ENCODE measurements at regions not wholly inside any gene's neighbourhood (a gene's known extent, or its start where the extent isn't known, plus 50 kb on each side); places are given as distances from the start of the nearest gene placed in this dataset.

DNA sequence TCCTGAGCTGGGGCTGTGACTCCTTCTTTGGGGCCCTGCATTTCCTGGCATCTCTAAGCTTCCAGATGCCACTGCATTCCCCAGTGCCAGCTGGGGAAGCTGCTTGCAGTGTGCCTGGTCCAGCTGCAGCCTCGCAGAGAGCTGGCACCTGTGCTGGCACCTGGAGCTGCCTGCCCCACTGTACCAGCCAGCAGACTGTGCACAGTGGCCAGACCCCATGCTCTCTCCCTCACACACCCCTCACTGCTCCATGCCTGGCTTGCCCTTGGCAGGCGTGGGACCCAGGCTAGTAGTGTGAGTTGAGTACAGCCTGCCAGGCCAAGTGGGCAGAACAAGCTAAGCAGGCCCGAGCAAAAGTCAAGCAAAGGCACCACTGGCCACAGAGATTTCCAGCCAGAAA is 327.5 kb downstream of the NDFIP2 start:
- H3K14ac ChIP-seq (replicated peaks; ENCODE audit: low read depth, low read length) = no peak overlapping the region
- intact Hi-C loops (cut with micrococcal nuclease) = no loop called here
- H3K4me2 ChIP-seq (ENCODE audit: low read depth, low read length) = no peak overlapping the region
- H3K4ac ChIP-seq (ENCODE audit: low read depth, low read length) = no peak overlapping the region
- no TSS peak for BruUV-seq (replicated peaks)
- no peak overlapping the region for H4K8ac ChIP-seq (ENCODE audit: low read depth in 2 of 2, low read length in 2 of 2)
- H3K9me3 ChIP-seq (ENCODE audit: control insufficient read depth, insufficient read depth, low read length) = no peaks in the 10 kb centered on the region
- 60% methylated on average over 1 of the region's 3 CpGs; no CpG with 5 or more reads in 1 of the 2 experiments for WGBS, 2 experiments (ENCODE audit: extremely low coverage in 2 of 2, insufficient read length in 1 of 2)
- H3K23ac ChIP-seq (ENCODE audit: low read depth, low read length) = no peak overlapping the region
- ChIA-PET POLR2A (ENCODE audit: unreplicated experiment) (no interaction called here), CTCF (no interaction called here)
- H2BK20ac ChIP-seq (ENCODE audit: low read depth, low read length) = no peak overlapping the region
- H2BK5ac ChIP-seq (ENCODE audit: low read depth, low read length, poor library complexity, severe bottlenecking) = no peak overlapping the region
- no peak overlapping the region for H3K27ac ChIP-seq (ENCODE audit: insufficient read depth, low read length)
- no peaks in the 10 kb centered on the region for H3K36me3 ChIP-seq (ENCODE audit: control insufficient read depth, insufficient read depth, low read length)
- H2AFZ ChIP-seq (replicated peaks; ENCODE audit: low read length, poor library complexity) = no peak overlapping the region
- H2AK9ac ChIP-seq (replicated peaks; ENCODE audit: low read depth, low read length, poor library complexity) = no peak overlapping the region
- H4K20me1 ChIP-seq (ENCODE audit: insufficient read depth, low read length) = no peaks in the 10 kb centered on the region
- peaks cover 7% of the 10 kb centered on the region; the same call in 1 of the 2 replicates for H3K9me1 ChIP-seq (ENCODE audit: insufficient read depth, low read length)
- no peak overlapping the region for H2AK5ac ChIP-seq (ENCODE audit: low read depth, low read length)
- ATAC-seq (ENCODE audit: low read depth) = no peak
- H2BK120ac ChIP-seq (ENCODE audit: low read depth, low read length) = no peak overlapping the region
- H4K5ac ChIP-seq (ENCODE audit: low read depth, low read length) = no peak overlapping the region
- in situ Hi-C loops (cut with MboI; ENCODE audit: low sequenced_read_pairs) = no loop called here
- no peak overlapping the region for H3K56ac ChIP-seq (ENCODE audit: extremely low read depth, insufficient read depth, low read length)
- H3K18ac ChIP-seq (ENCODE audit: low read depth, low read length) = no peak overlapping the region
- H3K9ac ChIP-seq (ENCODE audit: low read depth, low read length) = no peak overlapping the region
- dilution Hi-C loops (cut with HindIII; ENCODE audit: low sequenced_read_pairs, unreplicated experiment) = no loop called here
- no peak for DNase-seq
- no peak overlapping the region for H3K4me3 ChIP-seq (ENCODE audit: insufficient read depth, low read depth, low read length)
- H3K79me1 ChIP-seq (ENCODE audit: low read depth in 1 of 2, low read length in 2 of 2) = no peaks in the 10 kb centered on the region
- H4K91ac ChIP-seq (ENCODE audit: insufficient read depth, low read depth, low read length) = no peak overlapping the region; the same call in 1 of the 2 replicates
- peaks cover 8% of the 10 kb centered on the region for H3K4me1 ChIP-seq (ENCODE audit: control insufficient read depth, insufficient read depth, low read length)
- TF ChIP-seq MXI1 (IDR thresholded peaks at IDR 0.05; ENCODE audit: borderline replicate concordance, low read depth, low read length) (no peak), CHD1 (IDR thresholded peaks at IDR 0.05; ENCODE audit: low read depth, low read length) (no peak), BHLHE40 (IDR thresholded peaks at IDR 0.05; ENCODE audit: low read depth, low read length) (no peak), NFE2L2 (IDR thresholded peaks at IDR 0.05; ENCODE audit: low read depth, low read length) (no peak), RCOR1 (IDR thresholded peaks at IDR 0.05; ENCODE audit: insufficient replicate concordance, low read length) (no peak), RFX5 (IDR thresholded peaks at IDR 0.05; ENCODE audit: low read depth, low read length) (no peak), MAFK (IDR thresholded peaks at IDR 0.05; ENCODE audit: low read depth, low read length) (no peak), RAD21 (IDR thresholded peaks at IDR 0.05; ENCODE audit: low read length) (no peak)
- TF ChIP-seq, protein P1, sequence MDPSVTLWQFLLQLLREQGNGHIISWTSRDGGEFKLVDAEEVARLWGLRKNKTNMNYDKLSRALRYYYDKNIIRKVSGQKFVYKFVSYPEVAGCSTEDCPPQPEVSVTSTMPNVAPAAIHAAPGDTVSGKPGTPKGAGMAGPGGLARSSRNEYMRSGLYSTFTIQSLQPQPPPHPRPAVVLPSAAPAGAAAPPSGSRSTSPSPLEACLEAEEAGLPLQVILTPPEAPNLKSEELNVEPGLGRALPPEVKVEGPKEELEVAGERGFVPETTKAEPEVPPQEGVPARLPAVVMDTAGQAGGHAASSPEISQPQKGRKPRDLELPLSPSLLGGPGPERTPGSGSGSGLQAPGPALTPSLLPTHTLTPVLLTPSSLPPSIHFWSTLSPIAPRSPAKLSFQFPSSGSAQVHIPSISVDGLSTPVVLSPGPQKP (IDR thresholded peaks at IDR 0.05; ENCODE audit: borderline replicate concordance, low read depth, low read length) = no peak
- TF ChIP-seq, protein P2, sequence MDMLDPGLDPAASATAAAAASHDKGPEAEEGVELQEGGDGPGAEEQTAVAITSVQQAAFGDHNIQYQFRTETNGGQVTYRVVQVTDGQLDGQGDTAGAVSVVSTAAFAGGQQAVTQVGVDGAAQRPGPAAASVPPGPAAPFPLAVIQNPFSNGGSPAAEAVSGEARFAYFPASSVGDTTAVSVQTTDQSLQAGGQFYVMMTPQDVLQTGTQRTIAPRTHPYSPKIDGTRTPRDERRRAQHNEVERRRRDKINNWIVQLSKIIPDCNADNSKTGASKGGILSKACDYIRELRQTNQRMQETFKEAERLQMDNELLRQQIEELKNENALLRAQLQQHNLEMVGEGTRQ (IDR thresholded peaks at IDR 0.05; ENCODE audit: low read depth, low read length) = no peak
- H3K27me3 ChIP-seq (ENCODE audit: control insufficient read depth, insufficient read depth, low read length) = no peaks in the 10 kb centered on the region
- H2BK15ac ChIP-seq (ENCODE audit: low read depth, low read length) = no peak overlapping the region

All from IMR-90 (cell line).